IMR-90 (cell line): ENCODE measurements at regions not wholly inside any gene's neighbourhood (a gene's known extent, or its start where the extent isn't known, plus 50 kb on each side); places are given as distances from the start of the nearest gene placed in this dataset.

Experiments used
- ATAC-seq: fragments of 200-7000 bp; cut with Tn5 transposase; 2 replicates; pipeline ENCODE4 v1.9.1; 2020; ENCODE audit warnings: low read depth, mild to moderate bottlenecking, moderate library complexity
- BruUV-seq: library from RNA; stranded (reverse); fragments of 400-500 nt; replicated peaks from 2 replicates; lab custom pipeline; 2021; lab: Mats Ljungman, UMichigan
- CTCF ChIA-PET: fragments of 300-600 bp; formaldehyde crosslinking; extraction: SDS; loops from one replicate; lab custom pipeline; 2021; ENCODE audit warnings: antibody characterized with exemption; lab: Yijun Ruan, JAX
- POLR2A ChIA-PET: fragments of 300-600 bp; sonication (Branson Sonifier 250); formaldehyde crosslinking; loops from one replicate; lab custom pipeline; 2022; ENCODE audit warnings: antibody characterized with exemption; ENCODE audit not compliant: unreplicated experiment; lab: Charles Lee
- DNase-seq: peaks from one replicate; pipeline ENCODE4 v3.0.0; 2013
- H2AFZ ChIP-seq: replicated peaks from 2 replicates; pipeline ENCODE3; 2013; ENCODE audit warnings: low read length, mild to moderate bottlenecking; ENCODE audit not compliant: poor library complexity
- H2AK5ac ChIP-seq: 2 replicates; pipeline ENCODE4 v1.6.1; 2013; ENCODE audit warnings: low read depth, low read length, inconsistent platforms
- H2AK9ac ChIP-seq: replicated peaks from 2 replicates; pipeline ENCODE3; 2013; ENCODE audit warnings: mild to moderate bottlenecking, low read depth, low read length, moderate library complexity; ENCODE audit not compliant: poor library complexity
- H2BK120ac ChIP-seq: 2 replicates; pipeline ENCODE4 v1.6.1; 2013; ENCODE audit warnings: low read depth, low read length, inconsistent platforms
- H2BK15ac ChIP-seq: 3 replicates; pipeline ENCODE4 v1.6.1; 2013; ENCODE audit warnings: low read depth, low read length, inconsistent platforms
- H2BK20ac ChIP-seq: 2 replicates; pipeline ENCODE4 v1.6.1; 2013; ENCODE audit warnings: low read depth, mild to moderate bottlenecking, inconsistent platforms, low read length, moderate library complexity
- H2BK5ac ChIP-seq: 2 replicates; pipeline ENCODE4 v1.6.1; 2013; ENCODE audit warnings: mild to moderate bottlenecking, low read depth, low read length, inconsistent platforms; ENCODE audit not compliant: poor library complexity, severe bottlenecking
- H3K14ac ChIP-seq: replicated peaks from 2 replicates; pipeline ENCODE4 v1.6.1; 2013; ENCODE audit warnings: low read depth, low read length, inconsistent platforms
- H3K18ac ChIP-seq: 2 replicates; pipeline ENCODE4 v1.6.1; 2013; ENCODE audit warnings: low read depth, low read length, control low read depth
- H3K23ac ChIP-seq: 2 replicates; pipeline ENCODE4 v1.6.1; 2013; ENCODE audit warnings: low read depth, low read length, inconsistent platforms
- H3K27ac ChIP-seq: 2 replicates; pipeline ENCODE4 v1.5.1; 2013; ENCODE audit warnings: mild to moderate bottlenecking, control low read depth, low read length; ENCODE audit not compliant: insufficient read depth
- H3K27me3 ChIP-seq: 2 replicates; pipeline ENCODE4 v1.6.1; 2013; ENCODE audit warnings: low read length; ENCODE audit not compliant: control insufficient read depth, insufficient read depth
- H3K36me3 ChIP-seq: 2 replicates; pipeline ENCODE4 v1.6.1; 2013; ENCODE audit warnings: low read length, mixed read lengths; ENCODE audit not compliant: control insufficient read depth, insufficient read depth
- H3K4ac ChIP-seq: 2 replicates; pipeline ENCODE4 v1.6.1; 2013; ENCODE audit warnings: low read depth, low read length, inconsistent platforms
- H3K4me1 ChIP-seq: 2 replicates; pipeline ENCODE4 v1.6.1; 2013; ENCODE audit warnings: low read length, mixed read lengths; ENCODE audit not compliant: control insufficient read depth, insufficient read depth
- H3K4me2 ChIP-seq: 2 replicates; pipeline ENCODE4 v1.6.1; 2013; ENCODE audit warnings: low read depth, mild to moderate bottlenecking, control low read depth, low read length, moderate library complexity
- H3K4me3 ChIP-seq: 2 replicates; pipeline ENCODE4 v1.5.1; 2013; ENCODE audit warnings: low read depth, mild to moderate bottlenecking, control low read depth, low read length, moderate library complexity; ENCODE audit not compliant: insufficient read depth
- H3K56ac ChIP-seq: 2 replicates; pipeline ENCODE4 v1.6.1; 2013; ENCODE audit warnings: low read length, inconsistent platforms; ENCODE audit not compliant: insufficient read depth; ENCODE audit errors: extremely low read depth
- H3K79me1 ChIP-seq, 2 experiments: 2 replicates each; pipeline ENCODE4 v1.6.1; 2013; ENCODE audit warnings: low read length in 2 of 2, inconsistent platforms in 1 of 2, low read depth in 1 of 2
- H3K9ac ChIP-seq: 2 replicates; pipeline ENCODE4 v1.6.1; 2013; ENCODE audit warnings: low read depth, low read length, control low read depth
- H3K9me1 ChIP-seq: 2 replicates; pipeline ENCODE4 v1.6.1; 2013; ENCODE audit warnings: low read length, inconsistent platforms; ENCODE audit not compliant: insufficient read depth
- H3K9me3 ChIP-seq: 2 replicates; pipeline ENCODE4 v1.6.1; 2013; ENCODE audit warnings: low read length; ENCODE audit not compliant: control insufficient read depth, insufficient read depth
- H4K20me1 ChIP-seq: 2 replicates; pipeline ENCODE4 v1.6.1; 2013; ENCODE audit warnings: low read length, inconsistent platforms; ENCODE audit not compliant: insufficient read depth
- H4K5ac ChIP-seq: 2 replicates; pipeline ENCODE4 v1.6.1; 2013; ENCODE audit warnings: mild to moderate bottlenecking, low read depth, low read length, control low read depth
- H4K8ac ChIP-seq, 2 experiments: 2 replicates each; pipeline ENCODE4 v1.6.1; 2013; ENCODE audit warnings: low read depth in 2 of 2, low read length in 2 of 2, control low read depth in 1 of 2, inconsistent platforms in 1 of 2
- H4K91ac ChIP-seq: 2 replicates; pipeline ENCODE4 v1.6.1; 2013; ENCODE audit warnings: low read depth, low read length, inconsistent platforms; ENCODE audit not compliant: insufficient read depth
- MAFK ChIP-seq: IDR thresholded peaks from 2 replicates; pipeline ENCODE4 v1.6.1; 2012; ENCODE audit warnings: low read depth, low read length, improper control_type of control experiment
- RCOR1 ChIP-seq: IDR thresholded peaks from 2 replicates; pipeline ENCODE4 v1.6.1; 2012; ENCODE audit warnings: mild to moderate bottlenecking, low read length, improper control_type of control experiment; ENCODE audit not compliant: insufficient replicate concordance
- USF2 ChIP-seq: fragments of 150-350 bp; IDR thresholded peaks from 2 replicates; pipeline ENCODE4 v1.6.1; 2017; ENCODE audit warnings: mild to moderate bottlenecking, antibody characterized with exemption, low read length, low read depth
- WGBS, 2 experiments: methylation state at CpG; one replicate each; pipeline versions ENCODE4 v1.1.5 to v1.1.7; 2013; ENCODE audit warnings: missing lambda C conversion rate in 2 of 2; ENCODE audit not compliant: insufficient read length in 1 of 2; ENCODE audit errors: extremely low coverage in 2 of 2; 5-methylcytosine and 5-hydroxymethylcytosine counted together
- dilution Hi-C: fragments of 300-500 bp; cut with HindIII; formaldehyde crosslinking; loops from one replicate; pipeline ENCODE4 v1.14.3; 2018; ENCODE audit warnings: low sequenced_read_pairs; ENCODE audit not compliant: unreplicated experiment
- in situ Hi-C: fragments of 300-500 bp; cut with MboI; formaldehyde crosslinking; loops from 3 replicates; pipeline ENCODE4 v1.14.3; 2019; ENCODE audit warnings: low sequenced_read_pairs, inconsistent platforms, mixed read lengths
- intact Hi-C: fragments of 100-400 bp; cut with micrococcal nuclease; formaldehyde crosslinking; loops from 2 replicates; pipeline ENCODE4 v1.10.0; 2022

- WGBS, 2 experiments, result no CpG with 5 or more reads among the region's 24 CpGs
- Histone ChIP-seq H3K36me3 (no peaks in the 10 kb centered on the region), H3K27ac (no peak overlapping the region), H3K4me2 (no peak overlapping the region), H3K9me1 (peaks cover 10% of the 10 kb centered on the region; the same call in 1 of the 2 replicates), H4K5ac (no peak overlapping the region), H3K9ac (no peak overlapping the region), H3K56ac (no peak overlapping the region), H3K4me1 (peaks cover 11% of the 10 kb centered on the region), H2BK120ac (no peak overlapping the region), H3K4ac (no peak overlapping the region), H2BK15ac (no peak overlapping the region), H4K20me1 (no peaks in the 10 kb centered on the region), H3K9me3 (peaks cover under 1% of the 10 kb centered on the region; the same call in 1 of the 2 replicates), H2BK20ac (no peak overlapping the region), H3K27me3 (no peaks in the 10 kb centered on the region), H2AFZ (no peak overlapping the region), H3K23ac (no peak overlapping the region), H2AK9ac (no peak overlapping the region), H3K14ac (no peak overlapping the region), H4K91ac (no peak overlapping the region), H2AK5ac (no peak overlapping the region), H4K8ac (no peak overlapping the region), H3K79me1 (no peaks in the 10 kb centered on the region), H3K4me3 (no peak overlapping the region), H2BK5ac (no peak overlapping the region), H3K18ac (no peak overlapping the region)
- intact Hi-C loops, result no loop called here
- in situ Hi-C loops, result no loop called here
- CTCF ChIA-PET, result no interaction called here
- BruUV-seq, result no TSS peak
- TF ChIP-seq USF2 (no peak), RCOR1 (no peak), MAFK (no peak)
- ATAC-seq (no peak), DNase-seq (no peak)
- dilution Hi-C loops, result no loop called here
- POLR2A ChIA-PET, result no interaction called here
These were observed 265.7 kb upstream of the ANKRD55 start for GRCh38 chr5:56498759-56499395.
